ENCODE measurements at regions not wholly inside any gene's neighbourhood (a gene's known extent, or its start where the extent isn't known, plus 50 kb on each side); places are given as distances from the start of the nearest gene placed in this dataset.

DNA sequence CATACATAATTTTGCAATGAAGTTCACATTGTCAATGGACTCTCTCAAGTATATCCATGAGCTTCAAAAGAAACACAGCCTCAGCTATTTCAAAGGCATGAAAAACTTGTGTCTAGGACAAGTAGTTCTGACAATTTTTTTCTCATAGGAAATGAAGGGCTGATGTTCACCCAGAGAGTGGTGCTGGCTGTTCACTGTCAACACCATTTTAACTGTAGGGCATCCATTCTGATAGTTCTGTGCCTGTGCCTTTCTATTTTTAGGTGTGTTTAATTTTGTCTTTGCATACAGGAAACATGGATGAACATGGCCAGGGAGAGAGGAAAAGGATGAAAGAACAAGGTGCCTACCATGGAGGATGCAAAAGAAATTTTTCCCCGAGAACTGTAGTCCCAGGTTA is 135.3 kb upstream of the MAP9 start:
- Histone ChIP-seq H3K27me3 (no peaks in the 10 kb centered on the region), H3K4me3 (no peak overlapping the region), H3K9me3 (no peaks in the 10 kb centered on the region), H3K36me3 (no peaks in the 10 kb centered on the region)
- DNase-seq: no peak

DNA sequence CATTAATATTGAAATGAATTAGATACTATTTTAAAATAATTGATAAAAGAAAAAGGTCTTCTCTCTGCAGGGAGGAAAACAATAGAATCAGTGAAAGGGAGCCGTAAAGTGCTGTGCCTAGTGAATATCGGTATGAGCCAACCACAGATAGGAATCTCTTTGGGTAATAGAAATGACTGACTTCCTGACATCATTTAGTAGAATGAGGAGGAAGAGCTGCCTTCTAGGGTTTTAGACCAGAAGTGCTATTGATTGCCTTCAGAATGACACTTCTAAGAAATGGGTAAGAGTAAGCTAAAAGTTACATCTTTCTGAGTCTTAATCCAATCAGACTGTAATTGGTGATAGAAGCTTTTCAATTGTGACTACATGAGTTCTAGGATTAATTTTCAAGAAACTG is 134.0 kb upstream of the MAP9 start:
- Histone ChIP-seq H3K4me3 (no peak overlapping the region), H3K9me3 (no peaks in the 10 kb centered on the region), H3K27me3 (no peaks in the 10 kb centered on the region), H3K36me3 (no peaks in the 10 kb centered on the region)
- no peak for DNase-seq

DNA sequence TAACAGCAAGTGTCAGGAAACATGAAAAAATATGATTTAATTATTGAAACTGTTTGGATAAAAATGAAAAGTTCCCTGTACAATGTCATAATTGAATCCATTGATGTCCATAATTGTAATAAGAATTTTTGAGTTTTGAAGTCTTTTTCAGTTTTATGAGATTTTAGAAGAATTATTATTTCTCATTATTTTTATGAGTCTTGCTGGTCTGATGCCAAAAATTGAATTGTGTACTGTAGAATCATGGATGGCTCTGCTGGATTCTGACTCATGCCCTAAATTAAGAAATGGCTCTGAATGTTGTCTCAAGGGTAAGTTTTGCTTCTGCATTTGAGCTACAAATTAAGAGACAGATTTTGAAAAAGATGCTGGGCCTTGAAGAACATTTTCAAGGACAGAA is 132.8 kb upstream of the MAP9 start:
- Histone ChIP-seq H3K4me3 (no peak overlapping the region), H3K27me3 (no peaks in the 10 kb centered on the region), H3K9me3 (no peaks in the 10 kb centered on the region), H3K36me3 (no peaks in the 10 kb centered on the region)
- no peak for DNase-seq

DNA sequence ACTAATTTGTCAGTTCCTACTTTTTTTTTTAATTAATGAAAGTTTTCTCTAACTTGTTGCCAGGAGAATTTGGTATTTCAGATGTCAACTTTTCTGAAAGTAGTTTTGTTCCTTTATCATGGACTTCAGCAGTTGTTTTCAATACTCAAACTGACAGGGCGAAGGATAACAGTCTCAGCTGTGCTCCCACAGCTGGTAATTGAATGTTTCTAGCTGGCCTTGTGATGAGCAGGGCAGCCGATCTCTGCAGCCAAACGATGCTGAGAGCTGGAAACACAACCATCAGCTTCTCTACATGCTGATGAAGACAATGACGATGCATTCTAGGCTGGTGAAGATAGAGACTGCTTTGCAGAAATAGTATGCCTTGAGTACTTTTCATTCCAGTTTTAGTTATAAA is 130.0 kb upstream of the MAP9 start:
- H3K36me3 ChIP-seq: no peaks in the 10 kb centered on the region
- DNase-seq: no peak
- no peaks in the 10 kb centered on the region for H3K27me3 ChIP-seq
- no peaks in the 10 kb centered on the region for H3K9me3 ChIP-seq
- no peak overlapping the region for H3K4me3 ChIP-seq

DNA sequence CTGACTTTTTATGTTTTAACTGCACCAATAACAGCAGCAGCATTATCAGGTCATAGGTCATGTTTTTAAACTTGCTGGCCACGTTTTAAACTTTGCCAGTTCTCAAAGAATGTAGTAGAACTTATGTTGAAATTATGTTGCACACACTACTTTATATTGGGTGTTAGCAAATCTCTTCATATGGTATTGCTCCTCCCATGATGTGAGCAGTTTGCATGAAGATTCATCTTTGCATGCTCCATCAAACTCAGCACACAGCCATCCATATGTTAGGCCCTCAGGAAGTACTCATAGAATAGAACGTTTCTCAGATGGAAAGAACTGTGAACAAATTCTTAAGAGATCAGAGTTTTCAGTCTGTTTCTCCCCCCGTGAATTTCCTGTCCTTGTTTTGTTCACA is 128.6 kb upstream of the MAP9 start:
- Histone ChIP-seq H3K27me3 (no peaks in the 10 kb centered on the region), H3K36me3 (no peaks in the 10 kb centered on the region), H3K4me3 (no peak overlapping the region), H3K9me3 (no peaks in the 10 kb centered on the region)
- DNase-seq: no peak

DNA sequence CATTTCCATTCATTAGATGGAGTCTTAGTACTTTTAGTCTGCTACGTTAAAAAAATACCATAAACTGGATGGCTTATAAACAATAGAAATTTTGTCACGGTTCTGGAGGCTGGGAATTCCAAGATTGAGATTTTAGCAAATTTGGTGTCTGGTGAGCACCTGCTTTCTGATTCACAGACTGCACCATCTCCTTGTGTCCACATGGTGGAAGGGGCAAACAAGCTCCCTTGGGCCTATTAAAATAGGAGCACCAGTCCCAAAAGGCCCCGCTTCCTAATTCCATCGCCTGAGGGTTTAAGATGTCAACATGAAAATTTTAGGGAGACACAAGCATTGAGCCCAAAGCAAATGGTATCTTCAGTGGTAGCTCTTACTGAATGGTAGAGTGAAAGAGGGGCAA is 120.5 kb upstream of the MAP9 start:
- no peaks in the 10 kb centered on the region for H3K36me3 ChIP-seq
- no peak for DNase-seq
- no peaks in the 10 kb centered on the region for H3K27me3 ChIP-seq
- no peaks in the 10 kb centered on the region for H3K9me3 ChIP-seq
- H3K4me3 ChIP-seq: no peak overlapping the region

DNA sequence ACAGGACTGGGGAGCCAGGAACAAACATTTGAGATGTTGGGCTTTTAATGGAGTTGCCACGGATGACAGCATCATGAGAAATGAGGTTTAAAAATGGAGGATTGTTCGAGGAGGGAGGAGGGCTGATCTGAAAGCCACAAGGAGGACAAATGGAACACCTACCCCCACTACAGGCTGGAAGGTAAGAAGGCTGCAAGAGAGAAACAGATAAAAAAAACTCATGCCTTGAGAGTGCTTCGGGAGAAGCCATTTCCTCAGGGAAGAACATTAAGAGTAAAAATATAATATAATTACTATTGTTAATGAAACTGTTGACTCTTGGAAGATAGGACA is 119.5 kb upstream of the MAP9 start:
- no peaks in the 10 kb centered on the region for H3K36me3 ChIP-seq
- H3K9me3 ChIP-seq: no peaks in the 10 kb centered on the region
- DNase-seq: no peak
- H3K4me3 ChIP-seq: no peak overlapping the region
- no peaks in the 10 kb centered on the region for H3K27me3 ChIP-seq

DNA sequence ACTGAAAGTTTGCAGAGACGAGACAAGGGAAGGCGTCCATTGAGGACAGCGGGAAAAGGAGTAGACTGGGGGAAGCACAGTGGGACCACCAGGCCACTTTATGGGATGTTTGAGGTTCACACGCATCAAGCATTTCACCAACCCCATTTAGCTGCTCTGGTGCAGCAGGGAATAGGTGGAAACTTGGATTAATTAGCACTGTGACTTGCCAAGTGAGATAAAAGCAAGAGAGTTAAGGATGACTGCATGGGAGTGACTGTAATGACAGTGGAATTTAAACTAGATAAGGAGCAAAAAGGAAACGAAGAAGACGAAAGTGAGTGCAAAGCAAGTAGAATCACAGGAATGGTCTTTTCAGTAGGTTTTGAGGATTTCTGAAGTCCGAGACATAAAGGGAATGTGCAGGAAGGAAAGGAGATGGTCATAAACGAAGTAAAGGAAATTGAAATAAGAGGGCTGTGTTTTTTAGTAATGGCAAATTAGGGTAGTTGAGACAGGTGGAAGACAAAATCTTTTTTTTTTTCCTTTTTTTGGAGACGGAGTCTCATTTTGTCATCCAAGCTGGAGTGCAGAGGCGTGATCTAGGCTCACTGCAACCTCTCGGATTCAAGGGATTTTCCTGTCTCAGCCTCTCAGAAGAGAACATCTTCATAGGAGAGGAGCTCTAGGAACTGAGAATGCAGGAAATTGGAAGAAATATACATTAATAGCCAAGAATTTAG is 119.0 kb upstream of the MAP9 start:
- DNase-seq: no peak
- no peaks in the 10 kb centered on the region for H3K9me3 ChIP-seq
- H3K36me3 ChIP-seq: no peaks in the 10 kb centered on the region
- no peak overlapping the region for H3K4me3 ChIP-seq
- H3K27me3 ChIP-seq: no peaks in the 10 kb centered on the region

DNA sequence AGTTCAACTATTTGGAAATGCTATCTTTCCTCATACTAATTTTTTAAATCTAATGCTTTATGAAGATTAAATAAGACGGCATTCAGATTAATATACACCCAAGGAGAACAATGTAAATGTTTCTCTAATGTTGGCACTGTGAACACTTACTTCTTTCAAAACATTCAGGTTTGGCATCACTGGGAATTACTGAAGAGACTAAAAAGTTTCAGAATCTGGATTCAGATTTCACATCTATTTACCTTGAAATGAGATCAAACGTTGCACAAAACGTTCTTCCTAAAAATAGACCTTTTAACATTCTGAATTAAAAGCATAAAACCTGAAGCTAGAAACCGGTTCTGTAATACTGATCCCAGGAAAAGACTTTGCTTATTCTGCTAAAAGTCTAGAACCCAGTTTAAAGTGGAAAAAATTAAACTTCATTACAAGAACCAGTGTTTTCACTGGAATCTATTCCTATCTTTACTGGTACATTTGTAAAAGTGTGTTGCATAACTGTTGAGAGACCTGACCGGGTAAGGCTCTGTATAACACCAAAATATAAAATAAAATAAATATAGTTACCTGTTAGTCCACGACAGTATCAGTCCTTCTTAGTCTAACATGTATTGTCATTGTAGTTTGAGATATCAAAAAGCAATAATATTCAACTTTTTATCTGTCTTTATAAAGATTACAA is 117.4 kb upstream of the MAP9 start:
- DNase-seq: no peak
- no peak overlapping the region for H3K4me3 ChIP-seq
- H3K27me3 ChIP-seq: no peaks in the 10 kb centered on the region
- no peaks in the 10 kb centered on the region for H3K36me3 ChIP-seq
- no peaks in the 10 kb centered on the region for H3K9me3 ChIP-seq

DNA sequence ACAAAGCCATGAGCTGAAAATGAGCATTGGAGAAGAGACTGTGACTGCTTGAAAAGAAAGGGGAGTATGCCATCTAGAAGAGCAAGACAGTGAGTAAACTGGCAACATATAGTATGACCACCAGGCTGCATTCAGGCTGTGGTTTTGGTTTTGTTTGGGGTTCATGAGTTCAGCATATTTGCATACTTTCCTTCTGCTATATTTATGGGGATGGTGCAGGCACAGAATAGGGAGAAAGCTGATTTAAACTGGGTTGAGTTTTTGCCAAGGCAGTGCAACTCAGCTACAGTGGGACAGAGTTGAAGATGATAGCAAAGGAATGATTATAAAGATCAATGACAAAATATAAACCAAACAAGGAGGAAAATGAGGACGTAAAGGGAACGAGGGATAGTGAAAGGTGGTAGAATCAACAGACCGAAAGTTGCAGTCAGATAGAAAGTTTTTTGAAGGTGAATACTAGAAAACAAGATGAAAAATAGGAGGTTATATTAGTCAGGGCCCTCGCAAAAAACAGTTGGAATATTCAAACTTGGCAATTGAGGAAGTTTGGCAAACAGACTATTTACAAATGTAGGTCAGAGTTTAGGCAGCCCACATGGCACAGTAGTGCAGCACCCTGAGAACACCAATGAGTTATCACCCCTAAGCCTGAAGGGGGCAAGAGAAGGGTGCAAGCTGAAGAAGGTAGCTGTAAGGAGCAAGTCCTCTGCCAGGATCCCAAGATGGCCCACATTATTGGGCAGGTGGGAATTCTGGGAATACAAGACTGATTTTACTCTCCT is 114.8 kb upstream of the MAP9 start:
- Histone ChIP-seq H3K27me3 (no peaks in the 10 kb centered on the region), H3K9me3 (no peaks in the 10 kb centered on the region), H3K4me3 (no peak overlapping the region), H3K36me3 (no peaks in the 10 kb centered on the region)
- no peak for DNase-seq

DNA sequence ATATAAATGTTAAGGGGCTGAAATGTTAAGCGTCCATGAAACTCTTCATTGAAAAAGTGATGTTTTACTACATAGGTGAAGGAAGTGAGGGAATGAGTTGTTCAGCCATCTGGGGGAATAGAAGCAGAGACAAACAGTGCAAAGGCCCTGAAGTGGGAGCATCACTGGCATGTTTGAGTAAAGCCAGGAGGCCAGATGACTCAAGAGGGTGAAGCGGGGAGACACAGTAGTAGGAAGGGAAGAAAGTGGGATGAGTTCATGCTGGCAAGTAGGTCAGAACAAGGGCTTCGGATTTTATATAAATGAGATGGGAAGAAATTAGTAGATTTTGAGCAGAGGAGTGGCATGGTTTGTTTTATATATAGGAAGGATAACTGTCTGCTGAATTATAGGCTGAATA is 112.5 kb upstream of the MAP9 start:
- H3K9me3 ChIP-seq: no peaks in the 10 kb centered on the region
- no peaks in the 10 kb centered on the region for H3K27me3 ChIP-seq
- H3K4me3 ChIP-seq: no peak overlapping the region
- H3K36me3 ChIP-seq: no peaks in the 10 kb centered on the region
- no peak for DNase-seq

DNA sequence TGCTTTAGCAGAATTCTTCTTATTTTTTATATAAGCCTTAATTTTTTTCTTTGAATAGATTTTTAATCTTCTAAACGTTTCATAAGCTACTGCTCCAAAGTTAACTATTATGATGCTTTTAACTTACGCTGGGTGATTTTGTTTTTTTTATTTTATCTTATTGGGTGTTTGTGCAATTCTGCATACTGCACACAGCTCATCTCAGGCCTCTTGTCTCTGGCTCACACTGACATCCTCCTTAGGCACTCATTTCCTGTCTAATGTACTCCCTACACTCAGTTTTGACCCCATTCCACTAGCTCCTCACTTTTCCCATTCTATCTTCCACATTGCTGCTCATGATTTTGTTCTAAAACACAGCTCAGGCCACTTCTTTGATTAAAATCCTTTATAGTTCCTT is 111.9 kb upstream of the MAP9 start:
- Histone ChIP-seq H3K36me3 (no peaks in the 10 kb centered on the region), H3K27me3 (no peaks in the 10 kb centered on the region), H3K4me3 (no peak overlapping the region), H3K9me3 (no peaks in the 10 kb centered on the region)
- DNase-seq: no peak

DNA sequence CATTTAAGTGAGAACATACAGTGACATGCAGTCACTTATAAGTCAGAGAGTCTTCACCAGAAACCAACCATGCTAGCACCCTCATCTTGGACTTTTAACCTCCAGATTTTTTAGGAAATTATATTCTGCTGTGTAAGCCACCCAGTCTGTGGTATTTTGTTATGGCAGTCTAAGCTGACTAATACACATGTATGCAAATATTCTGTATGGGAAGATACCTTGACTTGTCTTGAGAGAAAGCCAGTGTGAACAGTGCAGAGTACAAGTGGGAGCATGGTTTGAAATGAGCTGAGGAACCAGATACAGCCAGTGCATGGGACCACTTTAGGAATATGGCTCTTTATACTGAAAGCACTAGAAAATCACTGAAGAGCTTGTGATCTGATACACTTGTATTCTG is 110.4 kb upstream of the MAP9 start:
- no peak overlapping the region for H3K4me3 ChIP-seq
- no peaks in the 10 kb centered on the region for H3K36me3 ChIP-seq
- no peaks in the 10 kb centered on the region for H3K27me3 ChIP-seq
- no peaks in the 10 kb centered on the region for H3K9me3 ChIP-seq
- no peak for DNase-seq

DNA sequence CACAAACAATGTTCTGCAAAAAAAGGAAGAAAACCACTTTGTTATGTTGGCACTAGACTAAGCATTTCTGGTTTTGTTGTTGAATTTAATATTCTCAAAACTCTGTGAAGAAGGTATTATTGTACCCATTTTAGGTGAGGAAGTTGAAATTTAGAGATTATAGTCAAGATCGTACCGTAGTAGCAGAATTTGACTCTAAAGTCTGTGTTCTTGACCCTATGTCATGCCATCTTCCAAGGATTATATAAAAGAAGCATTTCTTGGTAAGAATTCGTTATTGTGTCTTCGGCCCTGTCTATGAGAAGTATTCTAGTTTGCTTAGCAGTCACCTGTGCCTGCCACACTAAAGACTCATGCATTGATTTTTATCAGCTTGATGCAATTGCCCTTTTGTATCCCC is 104.4 kb upstream of the MAP9 start:
- Histone ChIP-seq H3K9me3 (no peaks in the 10 kb centered on the region), H3K36me3 (no peaks in the 10 kb centered on the region), H3K27me3 (no peaks in the 10 kb centered on the region), H3K4me3 (no peak overlapping the region)
- no peak for DNase-seq

DNA sequence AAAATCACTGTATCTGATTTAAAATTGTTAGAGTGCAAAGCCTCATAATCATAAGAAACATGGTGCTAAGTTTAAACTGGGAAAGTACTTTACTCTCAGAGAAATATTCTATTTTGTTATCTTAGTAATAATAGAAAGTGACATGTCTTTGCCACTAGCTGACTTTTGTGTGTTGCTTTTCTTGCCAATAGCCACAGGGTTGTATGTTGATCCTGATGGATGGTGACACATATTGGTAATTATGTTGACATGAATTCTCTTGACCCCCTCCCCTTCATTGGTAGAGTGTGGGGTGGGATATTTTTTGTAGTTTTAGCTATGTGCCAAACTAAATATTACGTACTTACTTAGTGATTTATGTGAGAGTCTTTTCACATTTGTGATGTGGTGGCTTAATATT is 103.1 kb upstream of the MAP9 start:
- no peak for DNase-seq
- Histone ChIP-seq H3K36me3 (no peaks in the 10 kb centered on the region), H3K27me3 (no peaks in the 10 kb centered on the region), H3K4me3 (no peak overlapping the region), H3K9me3 (no peaks in the 10 kb centered on the region)

DNA sequence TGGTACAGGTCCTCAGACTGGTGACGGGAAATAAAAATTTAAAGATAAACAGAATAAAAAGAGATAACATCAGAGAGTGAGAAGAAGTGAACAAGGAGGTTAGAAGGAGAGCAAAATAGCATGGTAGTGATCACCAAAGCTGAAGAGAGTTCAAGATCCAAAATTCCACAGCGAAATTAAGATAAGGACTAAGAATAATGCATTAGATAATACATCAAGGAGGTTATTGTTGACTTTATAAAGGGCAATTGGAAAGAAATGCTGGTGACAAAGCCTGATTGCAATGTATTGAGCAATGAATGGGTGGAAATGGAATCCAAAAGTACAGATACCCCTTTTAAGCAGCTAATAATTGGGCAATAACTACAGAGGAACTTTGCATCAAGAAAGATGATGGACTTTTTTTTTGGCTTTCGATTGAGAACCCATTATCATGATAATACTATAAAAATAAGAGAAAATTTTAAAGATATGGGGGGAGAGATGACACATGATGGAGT is 101.6 kb upstream of the MAP9 start:
- Histone ChIP-seq H3K4me3 (no peak overlapping the region), H3K36me3 (no peaks in the 10 kb centered on the region), H3K9me3 (no peaks in the 10 kb centered on the region), H3K27me3 (no peaks in the 10 kb centered on the region)
- no peak for DNase-seq

DNA sequence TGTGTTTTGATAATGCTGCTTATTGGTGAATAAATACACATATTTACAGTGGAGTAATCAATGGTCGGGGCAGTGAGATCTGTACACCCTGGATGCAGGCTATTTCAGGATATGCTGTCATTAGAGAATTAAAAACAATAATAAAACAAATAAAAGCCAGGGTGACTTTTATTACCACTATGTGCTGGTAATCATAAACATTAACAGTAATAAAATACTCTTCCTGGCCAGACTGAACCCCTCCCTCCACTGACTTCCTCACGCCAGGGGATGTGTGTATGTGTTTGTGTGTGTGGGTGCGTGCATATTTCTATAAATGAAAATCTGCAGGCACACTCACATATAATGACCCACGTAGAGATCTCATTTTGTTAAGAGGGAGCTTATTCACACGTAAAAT is 98.0 kb upstream of the MAP9 start:
- Histone ChIP-seq H3K27me3 (no peaks in the 10 kb centered on the region), H3K4me3 (no peak overlapping the region), H3K36me3 (no peaks in the 10 kb centered on the region), H3K9me3 (no peaks in the 10 kb centered on the region)
- no peak for DNase-seq
